Heart left ventricle (tissue), 13 donors: ENCODE measurements at regions not wholly inside any gene's neighbourhood (a gene's known extent, or its start where the extent isn't known, plus 50 kb on each side); places are given as distances from the start of the nearest gene placed in this dataset.
"Not testable (repeated sequence)": the region's sequence is repeated elsewhere in the genome, so short reads cannot be mapped to it uniquely, and the experiment has no call there.

Experiments
- CTCF ChIP-seq, 12 donors: fragments of 200-600 bp; sonication (generic) in 4 of 12; IDR thresholded peaks; one replicate each; pipeline versions ENCODE4 v1.5.0 to v1.8.0; 2018 to 2022; ENCODE audit warnings: antibody characterized with exemption in 12 of 12, mild to moderate bottlenecking in 5 of 12
- POLR2A ChIP-seq, 2 donors: fragments of 450-650 bp; IDR thresholded peaks; one replicate each; pipeline ENCODE4 v1.6.1; 2017; ENCODE audit warnings: antibody characterized with exemption in 2 of 2, mild to moderate bottlenecking in 2 of 2, moderate library complexity in 2 of 2
- donor health status: ischemic (EF 13 %, LVEDD 7.1; RV severe dilation, severe dysfunction).
- donor health status: DM: no; HTN: yes; CAD: no.
- donor health status: DM: no; HTN: no; CAD: no.
- donor health status: ischemic (EF 25% LVEDD 6.9; RV normal size, moderate dysfunction).
- donor health status: ischemic (EF 25% LVEDD 5.7; RV mildly dilated, moderate dysfunction).
- donor health status: ischemic (EF 35%, LVEDD 5.7; RV mildly dilated, moderate dysfunction).
- donor health status: nonischemic (EF 11% LVEDD 7.7; RV severe dilation, severe dysfunction).
- donor health status: DM: yes; HTN: yes; CAD: no.
- donor health status: PGD.
- donor health status: ischemic (EF 29% LVEDD 5.4; RV normal size, mild dysfunction).
- donor health status: nonischemic (EF 23%, LVEDD 6.1; RV moderate dilation, normal function).

- not testable (repeated sequence) for TF ChIP-seq CTCF, POLR2A (IDR thresholded peaks at IDR 0.05)
Observed at GRCh38 chrX:108896349-108896748, 160.0 kb upstream of the IRS4 start.
